A549 (cell line): ENCODE measurements at regions not wholly inside any gene's neighbourhood (a gene's known extent, or its start where the extent isn't known, plus 50 kb on each side); places are given as distances from the start of the nearest gene placed in this dataset.

Source experiments
- BHLHE40 ChIP-seq: IDR thresholded peaks from 2 replicates; pipeline ENCODE4 v1.6.1; 2012; ENCODE audit warnings: low read depth, low read length, inconsistent platforms
- CBX8 ChIP-seq: fragments of 200-600 bp; sonication (generic); IDR thresholded peaks from 2 replicates; pipeline ENCODE4 v1.6.1; 2016
- CEBPB ChIP-seq, 2 experiments: fragments of >200 bp in 1 of 2; sonication (Bioruptor Twin) in 1 of 2; formaldehyde crosslinking in 1 of 2; IDR thresholded peaks; 2 replicates each; pipeline ENCODE4 v1.6.1; 2012 to 2016
- ELK1 ChIP-seq: fragments of 150-350 bp; IDR thresholded peaks from 2 replicates; pipeline ENCODE4 v1.6.1; 2014; ENCODE audit warnings: low read depth, mild to moderate bottlenecking, low read length
- EP300 ChIP-seq, 2 experiments: fragments of >200 bp; sonication (Bioruptor Twin); formaldehyde crosslinking; IDR thresholded peaks; 2 replicates in 1 of 2; 3 replicates in 1 of 2; pipeline ENCODE4 v1.6.1; 2016 to 2017
- MYC ChIP-seq: IDR thresholded peaks from 2 replicates; pipeline ENCODE4 v1.6.1; 2012; ENCODE audit warnings: mild to moderate bottlenecking, inconsistent platforms, low read length, improper control_type of control experiment, borderline replicate concordance
- POLR2A ChIP-seq: IDR thresholded peaks from 2 replicates; pipeline ENCODE4 v1.6.1; 2012; ENCODE audit warnings: mild to moderate bottlenecking, low read length
- TF ChIP-seq, protein P1 (sequence below): fragments of >200 bp; sonication (Bioruptor Twin); formaldehyde crosslinking; IDR thresholded peaks from 3 replicates; pipeline ENCODE4 v1.5.1; 2016
- TF ChIP-seq, protein P2 (sequence below): fragments of 450-650 bp; IDR thresholded peaks from 2 replicates; pipeline ENCODE4 v1.6.1; 2014; ENCODE audit warnings: antibody characterized with exemption

DNA sequence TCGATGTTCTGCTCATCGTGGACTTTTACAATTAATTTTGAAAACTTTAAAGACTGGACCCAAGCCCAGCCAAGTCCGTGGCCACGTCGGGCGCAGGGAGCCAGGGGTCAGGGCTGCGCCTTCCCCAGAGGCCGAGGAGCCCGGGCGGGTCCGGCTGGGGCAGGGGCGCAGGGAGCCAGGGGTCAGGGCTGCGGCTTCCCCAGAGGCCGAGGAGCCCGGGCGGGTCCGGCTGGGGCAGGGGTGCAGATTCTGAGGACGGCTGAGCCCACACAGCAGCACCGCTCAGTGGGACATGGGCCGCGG is 75.2 kb downstream of the MICALL2 start:
- TF ChIP-seq CBX8 = no peak
- no peak for TF ChIP-seq BHLHE40
- TF ChIP-seq, protein P1, sequence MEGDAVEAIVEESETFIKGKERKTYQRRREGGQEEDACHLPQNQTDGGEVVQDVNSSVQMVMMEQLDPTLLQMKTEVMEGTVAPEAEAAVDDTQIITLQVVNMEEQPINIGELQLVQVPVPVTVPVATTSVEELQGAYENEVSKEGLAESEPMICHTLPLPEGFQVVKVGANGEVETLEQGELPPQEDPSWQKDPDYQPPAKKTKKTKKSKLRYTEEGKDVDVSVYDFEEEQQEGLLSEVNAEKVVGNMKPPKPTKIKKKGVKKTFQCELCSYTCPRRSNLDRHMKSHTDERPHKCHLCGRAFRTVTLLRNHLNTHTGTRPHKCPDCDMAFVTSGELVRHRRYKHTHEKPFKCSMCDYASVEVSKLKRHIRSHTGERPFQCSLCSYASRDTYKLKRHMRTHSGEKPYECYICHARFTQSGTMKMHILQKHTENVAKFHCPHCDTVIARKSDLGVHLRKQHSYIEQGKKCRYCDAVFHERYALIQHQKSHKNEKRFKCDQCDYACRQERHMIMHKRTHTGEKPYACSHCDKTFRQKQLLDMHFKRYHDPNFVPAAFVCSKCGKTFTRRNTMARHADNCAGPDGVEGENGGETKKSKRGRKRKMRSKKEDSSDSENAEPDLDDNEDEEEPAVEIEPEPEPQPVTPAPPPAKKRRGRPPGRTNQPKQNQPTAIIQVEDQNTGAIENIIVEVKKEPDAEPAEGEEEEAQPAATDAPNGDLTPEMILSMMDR = no peak
- no peak for TF ChIP-seq EP300 (IDR thresholded peaks at IDR 0.05)
- TF ChIP-seq POLR2A = no peak
- no peak for TF ChIP-seq CEBPB (IDR thresholded peaks at IDR 0.05)
- TF ChIP-seq ELK1 = no peak
- TF ChIP-seq MYC = no peak
- TF ChIP-seq, protein P2, sequence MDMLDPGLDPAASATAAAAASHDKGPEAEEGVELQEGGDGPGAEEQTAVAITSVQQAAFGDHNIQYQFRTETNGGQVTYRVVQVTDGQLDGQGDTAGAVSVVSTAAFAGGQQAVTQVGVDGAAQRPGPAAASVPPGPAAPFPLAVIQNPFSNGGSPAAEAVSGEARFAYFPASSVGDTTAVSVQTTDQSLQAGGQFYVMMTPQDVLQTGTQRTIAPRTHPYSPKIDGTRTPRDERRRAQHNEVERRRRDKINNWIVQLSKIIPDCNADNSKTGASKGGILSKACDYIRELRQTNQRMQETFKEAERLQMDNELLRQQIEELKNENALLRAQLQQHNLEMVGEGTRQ = no peak
